T-helper 1 cell treated with Interleukin-12 subunit alpha and Interleukin-12 subunit beta and Interleukin-4 antibody, amounts not matched to agents 30 ng/mL and 1 ng/mL, for 36 hours (primary cell): ENCODE measurements at regions not wholly inside any gene's neighbourhood (a gene's known extent, or its start where the extent isn't known, plus 50 kb on each side); places are given as distances from the start of the nearest gene placed in this dataset.

Experiments used
- intact Hi-C: fragments of 100-400 bp; cut with micrococcal nuclease; formaldehyde crosslinking; loops from one replicate; pipeline ENCODE4 v1.15.1; 2024

DNA sequence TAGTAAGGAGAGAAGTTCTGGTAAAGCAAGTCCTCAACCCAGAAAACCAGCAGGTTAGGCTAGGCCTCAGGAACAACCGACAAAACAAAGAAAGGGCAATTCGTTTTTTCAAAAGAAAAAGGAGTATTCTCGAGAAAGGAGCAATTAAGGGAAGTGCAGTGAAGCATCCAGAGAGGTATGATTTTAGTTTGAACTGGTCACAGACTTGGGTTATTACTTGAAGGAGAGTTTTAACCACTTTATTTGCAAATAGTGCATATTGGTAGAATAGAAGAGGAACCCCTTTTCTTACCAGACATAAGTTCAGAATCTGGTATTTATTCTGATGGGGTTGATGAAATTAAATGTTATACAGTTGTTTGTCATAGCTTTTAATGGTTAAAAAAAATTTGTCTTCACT, 110.0 kb upstream of the GCFC2 start:
- intact Hi-C loops: no loop called here

GRCh38 chr2:75810611-75811330, 100.1 kb upstream of the GCFC2 start:
- intact Hi-C loops: no loop called here

DNA sequence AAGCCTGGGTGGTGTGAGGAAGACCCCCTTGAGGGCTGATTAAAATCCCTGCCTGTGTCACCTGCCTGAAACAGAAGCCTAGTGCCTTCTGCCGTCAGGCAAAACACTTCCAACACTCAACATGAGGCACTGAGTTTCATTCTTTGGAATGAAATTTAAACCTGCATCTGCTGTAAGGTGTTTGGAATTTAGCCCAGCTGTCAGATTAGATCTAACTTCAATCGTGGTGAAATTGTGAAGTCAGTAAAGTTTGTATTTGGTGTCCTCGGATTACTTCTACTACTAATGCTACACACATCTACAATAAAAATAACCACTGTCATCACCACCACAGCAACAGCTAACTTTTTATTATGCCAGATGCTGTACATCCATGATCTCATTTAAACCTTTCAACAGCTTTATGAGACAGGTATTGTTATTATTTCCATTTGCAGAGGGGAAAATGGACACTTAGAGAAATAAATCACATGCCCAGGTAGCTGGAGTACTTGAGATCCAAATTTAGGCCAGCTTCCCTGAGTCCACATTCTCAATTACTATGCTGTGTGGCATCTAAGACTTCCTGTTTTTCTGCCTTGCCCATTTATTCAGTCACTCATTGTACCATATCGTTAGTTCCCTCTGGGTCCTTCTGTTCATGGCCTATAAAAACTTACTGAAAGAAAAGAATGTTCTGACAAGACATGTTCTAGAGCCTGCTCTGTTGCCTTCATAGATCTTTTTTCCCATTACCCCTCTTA, 98.2 kb upstream of the GCFC2 start:
- intact Hi-C loops: no loop called here

GRCh38 chr2:75807992-75808391, 97.3 kb upstream of the GCFC2 start:
- intact Hi-C loops: no loop called here

DNA sequence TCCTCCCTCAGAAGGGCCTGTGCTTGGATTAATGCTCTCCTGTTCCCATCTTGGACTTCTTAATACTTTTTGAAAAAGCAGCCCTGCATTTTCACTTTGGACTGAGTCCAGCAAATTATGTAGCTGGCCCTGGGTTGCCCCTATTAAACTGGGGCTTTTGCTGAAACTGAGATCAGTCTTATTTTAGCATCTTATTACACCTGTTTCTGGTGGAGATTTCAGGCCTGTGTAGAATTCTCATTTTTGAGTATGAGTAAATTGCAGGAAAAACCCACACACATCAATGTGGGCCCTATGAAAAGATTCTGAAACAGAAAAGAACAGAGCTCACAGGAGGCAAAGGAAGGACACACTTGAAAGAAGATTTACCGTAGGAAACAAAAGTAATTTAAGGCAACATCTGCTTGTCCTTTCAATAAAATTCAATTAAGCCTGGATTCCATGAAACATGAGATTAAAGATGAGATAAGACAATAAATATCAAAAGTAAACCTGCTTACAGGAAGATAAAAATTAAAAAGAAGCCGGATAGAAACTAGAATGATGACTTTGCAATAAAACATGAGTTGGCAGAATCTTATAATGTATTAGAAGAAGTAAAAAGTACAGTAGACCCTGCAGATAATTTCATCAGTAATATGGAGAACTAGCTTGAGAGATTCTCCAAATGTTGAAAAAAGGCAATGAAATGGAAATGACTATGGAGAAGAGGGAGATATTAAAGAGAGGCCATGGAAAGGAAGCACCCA, 90.7 kb upstream of the GCFC2 start:
- intact Hi-C loops: no loop called here

- intact Hi-C loops: no loop called here
Measured at GRCh38 chr2:75800456-75800855, 89.7 kb upstream of the GCFC2 start.

DNA sequence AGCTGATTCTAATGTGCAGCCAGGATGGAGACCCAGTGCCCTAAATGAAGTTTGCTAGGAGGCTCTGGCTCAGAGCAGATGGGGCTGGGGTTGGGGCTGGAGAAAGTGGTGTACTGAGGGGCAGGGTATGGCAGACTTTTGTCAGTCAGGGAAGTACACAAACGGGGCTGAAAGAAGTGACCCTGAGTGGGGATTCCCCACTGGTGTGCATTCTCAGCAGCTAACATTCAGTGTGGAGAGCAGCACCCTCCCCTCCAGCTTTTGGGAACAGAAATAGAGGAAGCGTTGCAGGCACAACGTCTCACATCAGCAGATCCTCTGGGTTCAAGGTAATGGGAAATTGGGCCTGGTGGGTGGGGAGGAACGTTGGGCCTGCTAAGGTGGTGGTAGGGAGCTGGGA, 89.1 kb upstream of the GCFC2 start:
- intact Hi-C loops: no loop called here

DNA sequence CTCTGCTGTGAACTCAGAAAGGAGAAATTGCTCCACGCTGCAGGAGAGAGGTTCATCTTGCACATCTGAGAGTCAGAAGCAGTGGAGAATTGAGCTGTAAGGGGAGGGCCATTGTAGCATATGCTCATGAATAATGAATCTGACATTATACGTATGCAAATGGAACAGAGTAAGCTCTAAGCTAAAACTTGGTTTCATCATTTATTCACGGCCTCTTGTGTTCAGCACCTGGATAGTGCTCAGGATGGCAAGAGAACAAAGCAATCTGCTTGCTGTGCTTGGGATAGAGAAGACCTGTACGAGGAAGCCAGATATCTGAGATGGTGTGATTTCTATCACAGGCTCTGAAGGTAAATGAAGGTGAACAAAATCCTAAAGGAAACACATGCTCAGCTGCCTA, 87.9 kb upstream of the GCFC2 start:
- intact Hi-C loops: no loop called here

GRCh38 chr2:75792996-75793395, 82.3 kb upstream of the GCFC2 start:
- intact Hi-C loops: no loop called here

GRCh38 chr2:75792146-75792545, 81.4 kb upstream of the GCFC2 start:
- intact Hi-C loops: no loop called here

GRCh38 chr2:75790814-75791467, 80.2 kb upstream of the GCFC2 start:
- intact Hi-C loops: no loop called here

DNA sequence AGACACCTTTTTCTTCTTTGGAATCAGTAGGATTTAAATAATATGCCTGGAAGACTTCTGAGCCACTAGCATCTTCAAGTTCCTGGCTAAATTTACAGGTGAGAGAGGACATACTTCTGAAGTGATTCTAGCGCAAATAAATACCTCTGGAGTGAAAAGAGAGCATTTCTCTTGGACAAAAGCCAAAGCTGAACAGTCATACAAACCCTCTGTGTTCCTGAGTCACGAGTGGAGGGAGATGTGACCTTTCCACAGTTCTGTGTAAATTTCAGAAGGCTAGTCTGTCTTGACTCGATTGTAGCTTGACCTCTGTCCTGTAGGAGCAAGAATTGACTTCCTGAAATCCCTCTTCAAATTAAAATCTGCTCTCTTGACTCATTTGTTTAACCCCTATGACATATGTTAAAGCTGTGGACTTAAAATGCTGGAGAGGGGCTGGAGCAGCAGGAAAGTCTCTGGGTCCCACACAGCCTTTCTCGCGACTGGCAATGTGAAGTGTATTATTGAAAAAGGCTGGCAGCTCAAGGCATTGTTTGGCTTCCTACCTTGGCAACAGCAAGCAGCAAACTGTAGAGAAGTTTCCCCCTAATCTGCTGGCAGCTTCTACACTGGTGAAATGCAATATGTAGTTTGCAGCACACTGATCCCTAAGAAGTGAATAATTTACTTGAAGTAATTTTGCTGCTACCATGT, 79.6 kb upstream of the GCFC2 start:
- intact Hi-C loops: no loop called here

- intact Hi-C loops: no loop called here
Measured at GRCh38 chr2:75788902-75789301, 78.2 kb upstream of the GCFC2 start.

GRCh38 chr2:75788154-75788553, 77.4 kb upstream of the GCFC2 start:
- intact Hi-C loops: no loop called here

DNA sequence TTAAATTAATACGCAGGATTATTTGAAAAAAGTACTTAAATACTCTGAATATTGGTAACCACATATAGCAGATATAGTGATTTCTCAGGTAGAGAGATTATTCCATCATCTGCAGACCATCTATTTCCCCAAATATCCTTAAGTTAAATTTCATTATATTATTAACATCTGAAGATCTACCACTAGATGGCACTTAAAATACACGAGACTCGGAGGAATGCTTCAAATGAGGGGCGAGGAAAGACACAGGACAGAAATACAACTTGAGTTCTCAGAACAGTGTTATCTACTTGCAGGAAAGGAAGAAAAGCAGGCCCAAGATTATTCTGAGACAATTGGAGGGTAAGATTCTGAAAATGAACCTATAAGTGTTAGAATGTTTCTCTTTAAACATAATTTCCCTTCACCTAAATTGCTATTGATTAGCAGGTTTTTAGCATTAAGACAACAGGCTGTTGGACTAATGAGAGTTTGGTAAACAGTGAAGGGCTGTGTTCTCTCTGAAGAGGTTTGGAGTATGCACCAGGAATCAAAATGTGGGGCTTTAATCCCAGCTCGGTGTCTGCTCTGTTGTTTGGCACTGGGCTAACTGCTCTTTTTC, 76.9 kb upstream of the GCFC2 start:
- intact Hi-C loops: no loop called here

GRCh38 chr2:75775311-75775823, 64.7 kb upstream of the GCFC2 start:
- intact Hi-C loops: no loop called here

GRCh38 chr2:75772908-75773630, 62.4 kb upstream of the GCFC2 start:
- intact Hi-C loops: no loop called here

DNA sequence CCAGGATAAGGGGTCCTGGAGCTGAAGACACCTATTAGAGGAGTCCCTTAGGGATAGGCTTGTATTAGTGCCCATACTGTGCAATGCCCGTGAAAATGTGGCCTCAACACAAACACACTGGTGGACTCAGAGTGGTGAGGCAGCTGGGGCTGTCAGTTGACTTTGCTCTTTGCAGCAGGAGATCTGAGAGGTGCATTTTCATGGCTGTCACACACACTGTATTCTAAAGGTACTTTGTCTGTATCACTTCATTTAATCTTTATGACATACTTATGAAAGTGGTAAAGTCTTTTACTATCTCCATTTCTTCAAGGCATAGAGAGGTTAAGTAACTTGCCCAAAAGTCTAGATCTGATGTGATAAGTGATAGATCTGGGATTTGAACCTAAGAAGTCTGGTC, 55.1 kb upstream of the GCFC2 start:
- intact Hi-C loops: no loop called here

DNA sequence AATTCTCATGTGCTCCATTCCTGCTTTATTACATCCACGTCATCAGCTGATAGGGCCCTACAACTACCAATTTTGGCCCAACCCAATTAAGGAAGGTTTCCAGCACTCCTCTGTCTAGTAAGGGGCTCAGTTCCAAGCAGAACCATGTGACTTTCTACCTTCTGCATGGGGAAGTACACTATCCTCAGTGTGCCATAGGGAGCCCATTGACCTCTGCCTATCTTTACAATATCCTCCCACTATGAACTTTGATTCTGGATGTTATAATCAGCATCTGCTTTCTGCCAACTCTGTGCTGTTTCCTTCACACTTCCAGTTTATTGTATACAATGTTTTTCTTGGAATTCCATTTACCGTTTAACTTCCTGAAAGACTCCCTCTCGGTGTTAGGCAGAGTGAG, 53.9 kb upstream of the GCFC2 start:
- intact Hi-C loops: no loop called here
